ENCODE measurements at regions not wholly inside any gene's neighbourhood (a gene's known extent, or its start where the extent isn't known, plus 50 kb on each side); places are given as distances from the start of the nearest gene placed in this dataset.

DNA sequence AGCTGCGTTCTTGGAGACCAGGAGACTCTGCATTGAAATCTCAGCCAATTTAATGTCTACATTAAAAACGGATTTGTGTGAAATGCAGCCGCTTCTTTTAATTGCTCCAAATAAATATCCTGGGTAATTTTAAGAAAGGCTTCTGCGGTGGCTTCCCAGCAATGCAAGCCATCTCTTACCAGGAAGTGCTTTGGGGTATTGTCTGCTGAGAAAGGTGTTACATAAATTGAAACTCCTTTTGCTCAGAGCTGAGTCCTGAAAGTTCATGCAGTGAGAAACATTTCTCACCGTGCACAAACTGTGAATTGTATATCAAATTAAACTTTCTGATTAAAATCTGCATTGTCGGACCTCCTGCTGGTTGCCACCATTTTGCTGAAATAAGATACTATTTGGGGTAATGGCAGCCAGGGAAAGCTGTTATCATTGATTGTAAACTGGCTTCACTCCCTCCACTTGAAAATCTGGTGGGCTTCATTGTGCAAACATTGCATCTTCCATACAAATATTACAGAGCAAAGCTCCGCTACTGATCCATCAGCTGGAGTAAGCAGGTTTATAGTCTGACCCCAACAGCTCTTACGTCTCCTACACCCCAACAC lies 59.5 kb downstream of the ZIC5 start:
- in situ Hi-C loops (cut with HindIII; ENCODE audit: low sequenced_read_pairs) = no loop called here

DNA sequence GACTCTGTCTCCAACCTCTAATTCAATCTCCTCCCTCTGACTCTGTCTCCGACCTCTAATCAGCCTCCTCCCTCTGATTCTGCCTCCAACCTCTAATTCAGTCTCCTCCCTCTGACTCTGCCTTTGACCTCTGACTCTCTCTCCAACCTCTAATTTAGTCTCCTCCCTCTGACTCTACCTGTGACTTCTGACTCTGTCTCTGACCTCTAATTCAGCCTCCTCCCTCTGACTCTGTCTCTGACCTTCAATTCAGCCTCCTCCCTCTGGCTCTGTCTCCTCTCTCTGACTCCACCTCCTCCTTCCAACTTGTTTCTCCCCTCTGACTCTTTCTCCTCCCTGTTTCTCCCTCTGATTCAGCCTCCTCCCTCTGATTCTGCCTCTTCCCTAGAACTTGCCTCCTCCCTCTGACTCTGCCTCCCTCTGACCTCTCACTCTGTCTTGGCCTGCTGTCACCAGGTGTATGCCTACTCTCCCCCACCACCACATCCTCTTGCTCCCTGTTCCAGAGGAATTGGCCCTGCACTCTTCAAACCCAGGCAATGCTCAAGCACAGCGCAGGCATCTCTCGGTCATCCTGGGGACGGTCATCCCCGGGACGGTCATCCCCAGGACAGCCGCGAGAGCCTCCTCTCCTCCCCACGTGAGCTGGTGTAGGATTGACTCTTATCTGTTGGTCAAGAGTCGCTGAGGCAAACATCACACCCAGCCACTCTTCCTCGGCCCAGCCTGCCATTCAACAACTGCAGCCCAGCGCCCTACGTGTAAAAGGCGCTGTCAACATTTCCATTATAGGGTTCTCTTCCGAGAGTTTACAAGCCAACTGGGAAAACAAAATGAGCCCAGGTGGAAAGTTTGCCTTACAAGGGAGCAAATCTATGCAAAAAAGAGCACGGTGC lies 60.2 kb downstream of the ZIC5 start:
- in situ Hi-C loops (cut with HindIII; ENCODE audit: low sequenced_read_pairs) = no loop called here

DNA sequence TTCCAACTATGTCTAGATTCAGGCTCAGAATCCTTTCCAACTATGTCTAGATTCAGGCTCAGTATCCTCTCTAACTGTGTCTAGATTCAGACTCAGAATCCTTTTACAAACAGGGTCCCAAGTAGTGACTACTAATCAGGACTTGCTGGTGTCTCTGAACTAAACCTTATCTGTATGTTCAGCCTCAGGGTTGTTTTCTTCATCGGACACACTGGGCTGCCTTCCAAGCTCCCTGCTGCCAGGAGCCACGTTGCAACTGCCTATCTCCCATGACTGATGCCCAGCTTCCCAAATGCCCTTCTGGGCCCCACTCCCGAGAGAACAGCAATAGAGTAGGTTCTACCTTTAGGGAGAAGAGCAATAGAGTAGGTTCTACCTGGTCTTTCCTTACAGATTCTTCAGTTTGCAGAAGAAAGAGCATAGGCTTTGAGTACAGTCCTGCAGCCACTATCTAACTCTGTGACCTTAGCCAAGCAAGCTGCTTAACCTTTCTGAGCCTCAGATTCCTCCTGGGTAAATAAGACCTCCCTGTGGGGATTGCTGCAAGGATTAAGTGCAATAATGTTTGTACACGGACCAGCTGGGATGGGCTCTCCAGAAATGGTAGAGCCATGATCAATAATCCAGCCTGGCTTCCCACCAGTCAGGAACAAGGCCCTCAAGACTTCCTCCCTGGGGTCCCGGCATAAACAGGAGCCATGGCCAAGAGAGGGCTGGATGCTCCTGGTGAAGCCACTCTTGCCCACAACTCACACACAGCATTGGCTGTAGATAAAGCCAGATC lies 61.5 kb downstream of the ZIC5 start:
- in situ Hi-C loops (cut with HindIII; ENCODE audit: low sequenced_read_pairs) = no loop called here

DNA sequence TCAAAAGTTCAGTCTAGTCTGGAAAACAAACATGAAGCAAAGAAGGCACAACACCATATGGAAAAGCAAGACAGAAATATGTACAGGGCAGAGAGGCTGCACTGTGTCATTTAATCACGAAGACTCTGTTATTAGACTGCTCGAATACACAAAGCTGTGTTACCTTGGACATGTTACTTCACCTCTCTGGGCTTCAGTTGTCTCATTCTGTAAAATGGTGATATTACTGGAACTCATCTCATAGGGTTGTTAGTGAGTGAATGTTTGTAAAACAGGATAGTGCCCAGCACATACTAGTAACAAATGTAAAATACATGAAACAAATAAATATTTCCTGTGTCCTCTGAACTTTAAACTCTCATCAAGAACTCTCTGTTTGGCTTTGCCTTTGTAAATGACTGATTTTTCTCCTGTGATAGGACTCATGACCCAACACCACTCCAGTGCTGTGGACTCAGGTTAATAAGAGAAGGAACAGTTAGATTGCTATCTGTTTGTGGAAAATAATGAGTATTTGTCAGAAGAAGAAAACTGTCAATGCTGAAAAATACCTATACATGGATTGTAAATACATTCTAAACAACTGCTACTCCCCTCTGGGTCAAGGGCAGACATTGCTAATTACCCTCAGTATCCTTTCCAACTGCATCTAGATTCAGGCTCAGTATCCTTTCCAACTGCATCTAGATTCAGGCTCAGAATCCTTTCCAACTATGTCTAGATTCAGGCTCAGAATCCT lies 62.3 kb downstream of the ZIC5 start:
- in situ Hi-C loops (cut with HindIII; ENCODE audit: low sequenced_read_pairs) = no loop called here

DNA sequence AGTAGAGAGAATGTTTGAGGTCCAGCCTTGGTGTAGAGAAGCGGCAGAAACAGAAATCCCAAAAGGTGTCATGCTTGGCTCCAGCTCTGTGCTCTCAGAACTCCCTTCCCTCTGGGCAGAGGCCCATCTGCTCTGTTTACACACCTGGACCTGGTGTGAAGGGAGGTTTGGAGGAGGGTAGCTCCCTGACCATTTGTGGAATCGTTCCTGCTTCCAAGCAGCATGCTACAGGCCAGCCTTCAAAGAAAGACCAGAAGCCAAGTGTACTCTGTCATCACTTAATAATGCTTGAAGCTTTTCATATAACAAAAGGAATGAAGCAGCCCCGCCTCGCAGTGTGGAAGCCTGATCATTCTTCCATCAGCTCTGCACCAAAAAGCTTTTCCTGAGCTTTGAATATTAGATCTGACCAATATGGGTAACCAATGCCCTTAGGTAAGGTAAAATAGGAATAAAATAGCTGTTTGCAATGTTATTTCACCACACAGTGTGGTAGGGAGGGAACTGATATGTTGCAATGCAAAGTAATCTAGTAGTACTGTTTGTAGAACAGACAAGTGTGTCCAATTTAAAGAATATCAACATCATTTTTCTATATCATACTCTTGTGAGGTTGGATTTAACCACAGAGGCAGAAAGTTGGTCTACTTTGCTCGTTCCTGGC lies 63.3 kb downstream of the ZIC5 start:
- in situ Hi-C loops (cut with HindIII; ENCODE audit: low sequenced_read_pairs) = no loop called here

DNA sequence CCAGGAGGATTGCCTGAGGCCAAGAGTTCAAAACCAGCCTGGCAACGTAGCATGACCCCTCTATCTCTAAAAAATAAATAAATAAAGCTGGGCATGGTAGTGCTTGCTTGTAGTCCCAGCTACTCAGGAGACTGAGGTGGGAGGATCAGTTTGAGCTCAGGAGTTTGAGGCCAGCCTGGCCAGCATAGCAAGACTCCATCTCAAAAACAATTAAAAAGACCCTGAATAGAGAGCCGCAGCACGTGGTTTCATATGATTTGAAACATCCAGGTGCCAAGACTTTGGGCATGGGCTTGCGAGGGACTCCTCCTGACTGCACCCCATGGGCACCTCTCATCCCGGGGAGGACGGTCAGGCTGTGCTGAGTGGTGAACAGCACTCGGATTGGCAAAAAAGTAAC lies 63.9 kb downstream of the ZIC5 start:
- in situ Hi-C loops (cut with HindIII; ENCODE audit: low sequenced_read_pairs) = no loop called here

DNA sequence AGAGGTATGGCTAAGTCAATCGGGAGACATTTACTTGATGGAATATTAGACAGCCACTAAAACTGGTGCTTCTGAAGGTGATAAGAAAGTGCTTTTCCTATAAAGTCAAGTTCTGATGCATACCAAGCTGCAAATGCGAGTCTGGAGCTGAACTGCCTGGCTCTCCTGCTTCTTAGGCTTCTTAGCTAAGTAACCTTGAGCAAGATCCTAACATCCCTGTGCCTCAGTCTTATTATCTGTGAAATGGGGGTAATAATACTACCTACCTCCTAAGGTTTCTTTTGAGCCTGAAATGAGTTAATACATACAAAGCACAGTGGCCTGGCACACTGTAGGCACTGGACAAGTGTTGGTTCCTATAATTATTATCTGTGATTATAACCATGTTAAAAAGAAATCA lies 64.5 kb downstream of the ZIC5 start:
- in situ Hi-C loops (cut with HindIII; ENCODE audit: low sequenced_read_pairs) = no loop called here

DNA sequence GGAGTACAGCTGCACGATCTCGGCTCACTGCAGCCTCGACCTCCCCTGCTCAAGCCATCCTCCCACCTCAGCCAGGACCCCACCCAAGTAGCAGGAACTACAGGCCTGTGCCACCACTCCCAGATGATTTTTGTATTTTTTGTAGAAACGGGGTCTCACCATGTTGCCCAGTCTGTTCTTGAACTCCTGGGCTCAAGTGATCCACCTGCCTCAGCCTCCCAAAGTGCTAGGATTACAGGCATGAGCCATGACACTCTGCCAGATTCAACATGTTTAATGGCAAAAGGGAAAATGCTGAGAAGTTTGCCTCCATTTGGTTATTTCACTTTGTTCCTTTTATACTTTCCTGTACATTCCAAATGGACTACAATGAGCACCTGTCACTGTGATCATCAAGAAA lies 65.8 kb downstream of the ZIC5 start:
- in situ Hi-C loops (cut with HindIII; ENCODE audit: low sequenced_read_pairs) = no loop called here

DNA sequence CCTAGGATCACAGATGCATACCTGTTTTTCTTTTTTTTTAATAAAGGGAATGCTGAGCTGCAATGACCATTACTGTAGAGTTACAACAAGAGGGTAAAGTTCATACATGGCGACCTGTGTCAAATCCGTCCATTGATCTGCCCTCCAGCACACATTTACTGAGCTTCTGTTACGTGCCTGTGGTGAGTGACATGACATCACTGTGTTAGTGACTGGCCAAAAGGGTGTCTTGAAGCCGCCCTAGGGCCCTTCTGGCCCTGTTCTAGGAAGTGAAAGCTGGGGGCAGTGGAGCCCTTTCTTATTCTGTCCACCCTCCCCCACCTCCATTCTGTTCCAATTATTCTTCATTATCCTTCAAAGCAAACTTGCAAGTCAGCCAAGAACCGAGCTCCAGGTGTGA lies 66.3 kb downstream of the ZIC5 start:
- in situ Hi-C loops (cut with HindIII; ENCODE audit: low sequenced_read_pairs) = no loop called here

DNA sequence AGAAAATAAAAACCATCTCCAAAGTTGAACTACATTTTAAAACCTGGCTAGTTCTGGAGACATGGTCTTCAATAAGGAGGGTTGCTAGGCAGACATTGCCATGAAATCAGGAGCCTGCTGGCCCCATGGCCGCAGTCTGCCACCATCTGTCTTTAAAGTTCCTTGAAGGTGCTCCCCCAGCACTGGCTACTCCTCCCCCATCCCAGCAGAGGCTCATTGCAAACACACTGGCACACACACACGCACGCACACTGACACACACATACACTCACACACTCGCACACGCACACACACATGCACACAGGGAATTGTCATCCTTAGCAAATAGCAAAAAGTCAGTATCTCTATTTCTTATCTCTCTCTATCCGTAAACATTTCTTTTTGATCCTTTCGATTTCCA lies 68.4 kb downstream of the ZIC5 start:
- in situ Hi-C loops (cut with HindIII; ENCODE audit: low sequenced_read_pairs) = no loop called here

DNA sequence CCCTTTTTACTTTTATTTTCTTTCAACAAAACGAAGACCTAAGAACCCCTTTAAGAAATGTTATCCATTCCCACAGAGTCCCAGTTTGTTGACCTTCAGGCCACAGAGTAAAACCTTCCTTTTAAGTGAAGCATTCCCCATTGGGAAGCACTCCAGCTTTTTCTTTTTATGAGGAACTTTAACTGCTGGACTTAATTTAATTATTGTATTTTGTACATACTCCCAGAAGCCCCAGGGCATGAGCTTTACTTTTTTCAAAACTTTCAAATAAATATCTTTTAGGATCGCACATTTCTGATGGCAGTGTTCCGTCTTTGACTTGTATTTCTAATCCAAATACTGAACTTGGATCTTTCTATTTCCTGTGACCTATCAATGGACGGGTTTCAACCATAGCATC lies 68.9 kb downstream of the ZIC5 start:
- in situ Hi-C loops (cut with HindIII; ENCODE audit: low sequenced_read_pairs) = no loop called here

DNA sequence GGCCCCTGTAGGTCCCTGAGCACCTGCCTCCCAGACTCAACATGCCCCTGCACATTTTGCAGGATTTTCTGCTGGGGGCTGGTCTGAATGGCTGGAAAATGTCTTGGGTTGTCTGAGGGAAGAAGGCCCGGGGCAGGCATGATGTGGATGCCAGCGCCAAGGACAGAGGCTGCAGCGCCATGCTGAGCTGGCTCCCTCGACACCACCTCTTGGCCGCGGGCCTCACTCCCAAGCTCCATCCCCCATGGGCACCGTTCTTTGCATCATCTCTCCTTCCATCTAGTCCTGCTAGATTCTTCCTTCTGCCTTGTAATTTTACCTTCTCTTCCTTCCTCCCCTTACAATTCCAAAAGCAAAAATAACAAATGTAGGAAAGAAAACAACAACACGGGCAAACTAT lies 70.6 kb downstream of the ZIC5 start:
- in situ Hi-C loops (cut with HindIII; ENCODE audit: low sequenced_read_pairs) = no loop called here

DNA sequence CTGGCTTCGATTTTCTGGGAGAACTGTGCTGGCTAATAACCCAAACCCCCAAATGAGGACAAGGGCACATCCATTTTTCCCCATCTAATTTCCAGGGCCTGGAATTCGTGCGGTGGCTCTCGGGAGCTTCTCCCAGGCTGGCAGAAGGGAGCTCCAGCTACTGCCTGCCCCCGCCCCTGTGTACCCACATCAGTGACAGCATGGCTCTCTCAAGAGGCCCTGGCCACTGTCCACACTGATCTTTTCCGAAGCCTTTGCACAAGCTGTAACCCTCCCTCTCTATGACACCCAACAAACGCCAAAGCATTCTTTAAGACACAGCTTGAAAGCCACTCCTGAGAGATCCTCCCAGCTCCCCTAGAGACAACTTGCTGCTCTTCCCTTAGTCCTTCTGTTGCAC lies 73.1 kb downstream of the ZIC5 start:
- in situ Hi-C loops (cut with HindIII; ENCODE audit: low sequenced_read_pairs) = no loop called here

DNA sequence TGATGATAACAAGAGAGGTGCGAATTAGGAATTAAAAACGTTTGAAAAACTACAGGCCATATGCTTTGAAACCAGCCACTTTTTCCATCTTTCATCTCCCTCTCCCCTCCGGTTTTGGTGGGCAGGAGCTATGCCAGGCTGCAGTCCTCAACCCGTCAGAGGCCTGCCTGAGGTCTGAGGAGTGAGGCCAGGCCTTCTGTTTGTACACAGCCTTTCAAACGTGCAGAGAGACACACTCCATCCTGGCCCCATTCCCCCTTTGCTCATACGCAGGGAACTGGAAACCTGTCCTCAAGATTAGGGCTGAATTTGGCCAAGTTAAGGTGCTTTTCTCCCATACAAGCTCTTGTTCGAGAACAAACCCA lies 74.5 kb downstream of the ZIC5 start:
- in situ Hi-C loops (cut with HindIII; ENCODE audit: low sequenced_read_pairs) = no loop called here

DNA sequence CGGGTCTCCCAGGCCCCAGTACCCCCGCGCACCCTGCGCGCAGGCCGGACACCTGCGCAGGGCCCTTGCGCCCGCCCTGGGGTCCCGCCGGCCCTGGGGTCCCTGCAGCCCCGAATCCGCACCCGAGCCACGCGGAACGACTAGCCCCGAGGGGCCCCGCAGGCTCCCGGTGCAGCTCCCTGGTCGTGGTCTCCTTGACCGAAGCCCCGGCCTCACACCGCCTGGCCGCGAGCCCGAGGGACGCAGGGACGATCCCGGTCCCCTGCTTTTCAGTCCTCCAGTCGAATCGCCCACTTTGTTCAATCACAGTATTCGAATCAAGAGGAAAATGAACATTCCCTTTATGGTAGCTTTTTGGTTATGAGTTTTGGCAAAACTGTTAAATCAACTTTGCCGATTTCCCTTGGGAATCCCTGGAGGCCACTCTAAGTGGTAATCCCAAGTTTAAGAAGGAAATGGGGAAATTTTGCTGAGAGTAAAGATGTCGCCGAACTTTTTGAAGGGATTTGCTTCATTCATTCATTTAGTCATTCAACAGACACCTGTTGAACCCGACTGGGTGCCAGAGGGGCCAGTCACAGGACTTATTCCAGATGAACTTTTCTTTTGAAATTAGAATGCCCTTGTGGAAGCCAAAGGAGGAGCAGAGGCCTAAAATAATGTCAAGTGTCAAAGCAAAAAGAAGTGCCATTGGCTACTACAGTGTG lies 75.0 kb downstream of the ZIC5 start:
- in situ Hi-C loops (cut with HindIII; ENCODE audit: low sequenced_read_pairs) = no loop called here

DNA sequence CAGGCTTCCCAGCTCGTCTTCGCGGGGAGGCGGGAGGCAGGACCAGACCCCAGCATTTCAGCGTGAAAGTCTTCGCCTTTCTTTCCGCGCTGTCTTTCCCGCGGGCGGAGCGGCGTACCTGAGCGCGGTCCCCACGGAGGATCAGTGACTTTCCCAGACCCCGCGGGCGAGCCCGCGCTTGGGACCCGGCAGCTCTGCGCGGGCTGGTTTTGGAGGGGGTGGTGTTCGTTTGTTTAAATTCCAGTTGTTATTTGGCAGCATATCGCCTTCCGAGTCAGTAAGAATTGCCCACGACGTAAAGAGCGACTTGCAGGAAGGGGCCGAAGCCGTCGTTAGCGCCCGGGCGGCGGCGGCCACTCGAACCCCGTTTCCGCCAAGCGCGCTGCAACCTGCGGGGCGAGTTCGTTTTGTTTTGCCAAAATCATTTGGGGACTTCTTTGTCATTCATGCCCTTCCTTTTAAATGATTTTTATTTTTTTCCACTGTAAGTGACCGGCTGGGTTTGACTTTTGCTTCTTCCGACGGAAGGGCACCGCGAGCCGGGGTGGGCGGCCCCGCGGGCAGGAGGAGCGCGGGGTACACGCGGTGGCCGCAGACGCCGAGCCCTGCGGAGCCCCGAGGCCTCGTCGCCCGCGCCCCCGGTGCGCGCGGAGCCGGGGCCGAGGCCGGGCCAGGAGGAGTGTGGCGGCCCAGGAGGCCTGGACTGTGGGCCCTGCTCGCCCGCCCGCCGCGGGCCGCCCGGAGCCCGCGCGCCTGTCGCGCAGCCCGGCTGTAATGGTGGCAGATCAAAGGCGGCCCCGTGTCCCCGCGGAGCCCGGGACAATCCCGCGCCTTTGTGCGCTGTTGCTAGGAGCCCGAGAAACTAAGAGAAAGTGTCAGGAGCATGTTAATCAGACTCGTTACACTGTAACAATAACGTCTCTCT lies 75.9 kb downstream of the ZIC5 start:
- in situ Hi-C loops (cut with HindIII; ENCODE audit: low sequenced_read_pairs) = no loop called here

DNA sequence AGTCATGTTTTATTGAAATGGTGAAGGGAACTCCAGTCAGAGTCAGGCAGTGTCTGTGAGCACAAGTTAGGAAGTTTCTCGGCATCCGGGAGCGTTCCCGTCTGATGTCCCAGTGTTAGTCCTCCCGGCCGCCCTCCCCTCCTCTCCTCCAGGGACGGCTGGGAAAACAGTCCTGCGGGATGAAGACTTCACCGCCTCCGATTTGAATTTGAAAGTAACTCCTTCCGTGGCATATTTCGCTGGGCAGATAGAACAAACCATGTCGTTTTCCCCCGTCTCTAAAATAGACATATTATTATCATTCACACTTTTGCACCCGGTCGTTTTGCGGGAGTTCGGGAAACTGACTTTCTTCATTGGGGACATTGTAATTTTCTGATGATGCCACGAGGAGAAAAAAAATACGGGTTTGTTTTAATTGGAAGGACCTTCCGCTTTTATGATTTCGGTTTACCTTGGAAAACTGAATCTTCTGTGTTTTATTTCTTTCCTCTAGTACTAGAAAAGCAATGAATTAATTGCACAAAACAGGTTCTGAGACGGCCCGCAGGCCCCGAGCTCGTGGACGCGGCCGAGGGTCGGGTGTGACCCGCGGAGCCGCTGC lies 76.6 kb downstream of the ZIC5 start:
- in situ Hi-C loops (cut with HindIII; ENCODE audit: low sequenced_read_pairs) = no loop called here

DNA sequence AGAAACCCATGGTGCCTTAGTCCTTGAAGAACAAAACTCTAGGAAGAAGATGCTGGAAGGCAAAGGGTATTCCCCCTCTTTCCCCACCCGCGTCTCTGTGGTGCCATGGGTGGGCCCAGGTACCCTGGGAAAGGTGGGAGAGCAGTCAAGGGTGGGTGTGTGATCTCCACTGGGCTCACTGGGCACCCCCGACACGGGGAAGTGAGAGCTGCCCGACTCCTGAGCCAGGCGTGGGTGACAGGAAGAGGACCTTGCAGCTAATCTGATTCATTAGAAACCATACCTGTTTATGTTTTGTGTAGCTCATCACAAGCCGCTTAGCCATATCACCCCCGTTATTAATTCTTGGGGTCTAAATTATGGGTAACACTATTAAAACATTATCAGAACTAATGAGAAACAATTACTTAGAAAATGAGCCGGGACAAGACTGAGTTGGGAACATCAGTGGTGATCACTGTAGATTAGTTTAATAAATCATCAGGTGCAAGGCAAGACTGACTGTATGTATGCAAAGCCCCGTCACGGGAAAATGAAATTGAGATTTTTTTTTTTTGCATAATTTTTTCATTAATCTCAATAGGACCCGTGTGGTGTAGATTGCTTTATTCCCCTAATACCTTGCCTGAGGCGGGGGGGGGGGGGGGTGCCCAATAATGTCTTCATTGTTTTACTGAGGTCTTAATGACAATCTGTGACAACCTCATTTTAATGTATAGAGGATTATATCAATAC lies 77.3 kb downstream of the ZIC5 start:
- in situ Hi-C loops (cut with HindIII; ENCODE audit: low sequenced_read_pairs) = no loop called here

Data from DLD1 (cell line).